Keratinocyte (primary cell): ENCODE measurements at regions not wholly inside any gene's neighbourhood (a gene's known extent, or its start where the extent isn't known, plus 50 kb on each side); places are given as distances from the start of the nearest gene placed in this dataset.

Experiments used
- CTCF ChIP-seq, 3 experiments: IDR thresholded peaks in 1 of 3; conservative IDR thresholded peaks in 1 of 3; optimal IDR thresholded peaks in 1 of 3; 2 replicates in 2 of 3; 3 replicates in 1 of 3; pipeline versions ENCODE3 to v1.5.1; 2011; ENCODE audit warnings: low read length in 3 of 3, mild to moderate bottlenecking in 3 of 3, moderate library complexity in 2 of 3, control low read depth in 1 of 3, inconsistent platforms in 1 of 3; ENCODE audit not compliant: insufficient read depth in 2 of 3; ENCODE audit errors: extremely low read depth in 1 of 3
- EZH2 ChIP-seq: IDR thresholded peaks from one replicate; pipeline ENCODE4 v1.6.1; 2012; ENCODE audit warnings: inconsistent platforms, mild to moderate bottlenecking, low read length, moderate library complexity

DNA sequence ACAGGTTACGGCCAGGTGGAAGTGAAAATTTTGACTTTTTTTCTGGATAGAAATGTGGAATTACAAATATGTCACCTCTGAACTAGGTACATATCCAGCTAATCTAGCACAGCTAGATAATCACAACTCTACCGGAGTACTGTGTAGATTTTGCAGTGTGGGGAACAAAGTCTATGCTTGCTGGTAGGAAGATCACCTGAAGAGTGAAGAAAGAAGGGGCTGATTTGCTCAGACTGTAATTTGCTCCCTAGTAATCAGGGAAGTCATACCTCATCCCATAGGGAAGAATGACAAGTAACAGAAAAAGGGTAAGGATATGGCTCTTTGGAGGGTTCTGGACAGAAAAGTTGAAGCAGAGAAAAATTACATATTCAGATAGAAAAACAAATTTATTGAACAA is 319.6 kb upstream of the TMPRSS15 start:
- TF ChIP-seq CTCF (optimal IDR thresholded peaks at IDR 0.05 in 1 of 3, IDR thresholded peaks at IDR 0.05 in 1 of 3, conservative IDR thresholded peaks at IDR 0.05 in 1 of 3; ENCODE audit: extremely low read depth in 1 of 3, insufficient read depth in 2 of 3, low read length in 3 of 3) (no peak), EZH2 (no peak)
